ENCODE measurements at regions not wholly inside any gene's neighbourhood (a gene's known extent, or its start where the extent isn't known, plus 50 kb on each side); places are given as distances from the start of the nearest gene placed in this dataset.

DNA sequence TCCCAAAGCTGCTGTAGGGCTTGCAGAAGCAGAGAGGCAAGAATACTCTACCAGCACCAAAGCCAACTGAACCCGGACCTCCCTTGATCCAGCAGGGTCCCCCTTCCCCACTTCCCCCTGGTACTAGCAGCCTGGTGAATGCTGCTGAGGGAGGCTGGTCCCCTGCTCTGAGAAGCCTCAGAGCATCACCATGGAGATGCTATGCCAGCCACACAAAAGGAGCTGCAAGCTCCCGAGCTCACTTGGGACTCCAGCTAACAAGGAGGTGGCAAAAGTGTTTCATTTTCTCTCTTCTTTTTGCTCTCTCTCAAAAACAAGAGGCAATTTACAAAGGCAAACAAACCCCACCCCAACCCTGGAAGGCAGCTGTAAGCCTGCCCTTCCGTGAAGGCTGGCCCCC, 509.8 kb downstream of the BUD13 start:
- TF ChIP-seq POLR2A (IDR thresholded peaks at IDR 0.05) = no peak
- TF ChIP-seq, protein P1, sequence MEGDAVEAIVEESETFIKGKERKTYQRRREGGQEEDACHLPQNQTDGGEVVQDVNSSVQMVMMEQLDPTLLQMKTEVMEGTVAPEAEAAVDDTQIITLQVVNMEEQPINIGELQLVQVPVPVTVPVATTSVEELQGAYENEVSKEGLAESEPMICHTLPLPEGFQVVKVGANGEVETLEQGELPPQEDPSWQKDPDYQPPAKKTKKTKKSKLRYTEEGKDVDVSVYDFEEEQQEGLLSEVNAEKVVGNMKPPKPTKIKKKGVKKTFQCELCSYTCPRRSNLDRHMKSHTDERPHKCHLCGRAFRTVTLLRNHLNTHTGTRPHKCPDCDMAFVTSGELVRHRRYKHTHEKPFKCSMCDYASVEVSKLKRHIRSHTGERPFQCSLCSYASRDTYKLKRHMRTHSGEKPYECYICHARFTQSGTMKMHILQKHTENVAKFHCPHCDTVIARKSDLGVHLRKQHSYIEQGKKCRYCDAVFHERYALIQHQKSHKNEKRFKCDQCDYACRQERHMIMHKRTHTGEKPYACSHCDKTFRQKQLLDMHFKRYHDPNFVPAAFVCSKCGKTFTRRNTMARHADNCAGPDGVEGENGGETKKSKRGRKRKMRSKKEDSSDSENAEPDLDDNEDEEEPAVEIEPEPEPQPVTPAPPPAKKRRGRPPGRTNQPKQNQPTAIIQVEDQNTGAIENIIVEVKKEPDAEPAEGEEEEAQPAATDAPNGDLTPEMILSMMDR (IDR thresholded peaks at IDR 0.05) = no peak
